ENCODE measurements at regions not wholly inside any gene's neighbourhood (a gene's known extent, or its start where the extent isn't known, plus 50 kb on each side); places are given as distances from the start of the nearest gene placed in this dataset.
"Not testable (repeated sequence)": the region's sequence is repeated elsewhere in the genome, so short reads cannot be mapped to it uniquely, and the experiment has no call there.

DNA sequence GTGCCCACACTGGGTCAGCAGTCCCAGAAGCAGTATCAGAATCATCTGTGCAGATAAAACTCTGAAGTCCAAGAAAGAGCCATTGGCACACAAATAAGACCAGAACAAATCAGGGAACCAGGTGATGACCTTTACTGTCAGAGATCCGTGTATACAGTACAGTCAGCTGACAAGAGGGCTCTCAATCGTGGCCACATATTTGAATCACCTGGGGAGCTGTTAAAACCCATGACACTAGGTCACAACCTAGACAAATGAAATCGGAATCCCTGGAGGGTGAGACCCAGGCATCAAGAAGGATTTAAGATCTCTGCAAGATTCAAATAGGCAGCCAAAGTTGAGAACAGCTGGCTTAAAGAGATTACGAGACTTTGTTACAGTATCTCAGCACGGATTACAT, 807.1 kb downstream of the RNF144A start:
- DNase-seq (ENCODE audit: low read depth): no peak

DNA sequence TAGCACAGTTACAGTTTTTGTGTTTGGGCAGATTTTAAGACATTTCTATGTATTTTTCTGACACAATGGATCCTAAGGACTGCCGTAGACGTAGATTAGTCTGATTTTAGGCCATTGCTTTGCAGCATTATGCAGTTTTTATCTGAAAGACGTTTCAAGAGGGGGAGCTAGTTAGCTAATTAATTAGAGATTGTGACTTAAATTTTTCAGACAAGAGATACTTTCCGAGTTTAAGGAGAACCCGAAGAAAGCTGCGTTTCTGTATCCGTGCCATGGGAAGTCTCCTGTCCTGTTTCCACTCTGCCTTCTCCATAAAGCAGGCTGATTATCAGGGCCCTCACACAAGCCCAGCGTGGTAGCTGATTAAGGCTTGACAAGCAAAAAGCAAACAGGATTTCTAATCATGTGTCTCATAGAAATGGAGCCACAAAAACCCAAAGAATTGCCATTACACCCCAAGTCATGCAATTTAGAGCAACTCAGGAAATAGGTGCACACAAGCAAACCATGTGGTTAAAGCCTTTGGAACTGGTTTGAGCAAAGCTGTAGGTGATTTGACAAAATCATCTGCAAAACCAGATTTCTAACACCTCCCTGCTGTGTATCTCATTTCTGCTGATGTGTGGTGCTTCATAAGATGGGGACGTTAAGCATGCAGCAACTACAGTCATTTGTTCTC, 808.1 kb downstream of the RNF144A start:
- DNase-seq (ENCODE audit: low read depth): peak; percentile 32

- no peak for DNase-seq (ENCODE audit: low read depth)
Measured at GRCh38 chr2:7725850-7726242, 808.6 kb downstream of the RNF144A start.

- DNase-seq (ENCODE audit: low read depth): no peak
Measured at GRCh38 chr2:7726989-7727388, 809.8 kb downstream of the RNF144A start.

DNA sequence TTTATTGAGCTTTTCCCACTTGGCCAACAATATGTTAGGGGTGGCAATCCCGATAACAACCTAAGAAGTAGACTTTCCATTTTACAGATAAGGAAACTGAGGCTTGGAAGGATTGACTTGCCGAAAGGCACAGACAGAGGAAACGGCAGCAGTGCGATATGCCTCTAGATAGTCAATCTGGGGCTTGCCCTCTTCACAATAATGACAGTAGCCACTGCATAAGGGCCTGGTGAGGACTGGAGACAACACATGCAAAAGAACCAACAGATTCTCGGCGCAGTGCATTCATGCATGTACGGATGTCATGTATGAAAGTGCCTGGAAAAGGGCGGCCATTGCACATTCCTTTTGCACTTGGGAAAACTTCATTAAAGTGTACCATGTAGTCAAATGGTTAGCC, 811.2 kb downstream of the RNF144A start:
- DNase-seq (ENCODE audit: low read depth): no peak

DNA sequence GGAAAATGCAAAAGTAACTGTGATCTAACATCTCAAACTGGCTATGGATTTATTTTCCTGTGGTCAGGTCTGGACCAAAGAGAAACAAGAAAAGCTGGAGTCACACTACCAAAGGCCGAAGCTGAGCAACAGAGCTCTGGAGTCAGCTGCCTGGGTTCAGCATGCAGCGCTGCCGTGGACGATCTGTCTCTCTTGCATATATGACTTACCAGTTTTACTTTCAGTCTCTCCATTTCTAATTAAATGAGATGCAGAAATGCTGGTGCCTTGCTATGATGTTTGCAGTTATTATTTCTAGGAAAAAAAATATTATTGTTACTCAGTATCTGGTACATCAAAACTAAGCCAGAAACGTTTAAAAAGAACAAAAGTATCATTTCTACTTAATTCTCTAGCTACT, 813.2 kb downstream of the RNF144A start:
- no peak for DNase-seq (ENCODE audit: low read depth)

GRCh38 chr2:7730990-7731389, 813.8 kb downstream of the RNF144A start:
- no peak for DNase-seq (ENCODE audit: low read depth)

DNA sequence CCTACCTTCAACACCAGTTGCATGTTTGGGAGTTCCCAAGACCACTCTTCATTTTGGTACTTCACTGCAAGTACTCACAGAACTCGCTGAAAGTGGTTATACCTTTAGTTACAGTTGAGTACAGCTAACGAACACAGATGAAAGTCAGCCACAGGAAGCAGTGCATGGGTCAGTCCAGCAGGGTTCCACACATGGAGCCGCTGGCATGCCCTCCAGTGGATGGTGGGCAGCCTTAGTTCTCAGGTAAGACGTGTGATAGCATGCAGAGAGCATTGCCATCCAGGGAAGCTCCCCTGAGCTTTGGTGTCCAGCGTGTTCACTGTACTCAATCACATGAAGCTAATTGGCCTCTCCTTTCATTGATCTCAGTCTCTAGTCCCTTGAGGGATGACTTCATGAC, 815.3 kb downstream of the RNF144A start:
- DNase-seq (ENCODE audit: low read depth): no peak

GRCh38 chr2:7736646-7737305, 819.6 kb downstream of the RNF144A start:
- DNase-seq (ENCODE audit: low read depth): peak; percentile 67

DNA sequence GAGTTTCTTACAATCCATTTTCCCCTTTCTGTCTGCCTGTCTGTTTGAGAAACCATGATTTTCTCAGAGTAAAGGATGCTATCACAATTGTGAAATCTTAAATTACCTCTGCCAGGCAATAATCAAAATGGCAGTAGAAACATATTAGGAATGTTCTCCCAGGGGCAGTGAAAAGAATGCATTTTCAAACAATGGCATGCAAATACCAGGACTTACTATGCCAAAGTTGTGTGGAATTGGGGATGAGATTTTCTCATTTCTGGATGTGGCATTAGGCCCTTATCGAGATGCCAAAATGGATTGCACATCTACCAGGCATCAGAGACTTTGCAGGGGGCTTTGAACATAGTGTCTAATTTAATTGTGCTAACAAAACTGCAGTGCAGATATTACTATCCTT, 821.4 kb downstream of the RNF144A start:
- peak; percentile 53 for DNase-seq (ENCODE audit: low read depth)

- DNase-seq (ENCODE audit: low read depth): no peak
Measured at GRCh38 chr2:7740114-7740513, 822.9 kb downstream of the RNF144A start.

DNA sequence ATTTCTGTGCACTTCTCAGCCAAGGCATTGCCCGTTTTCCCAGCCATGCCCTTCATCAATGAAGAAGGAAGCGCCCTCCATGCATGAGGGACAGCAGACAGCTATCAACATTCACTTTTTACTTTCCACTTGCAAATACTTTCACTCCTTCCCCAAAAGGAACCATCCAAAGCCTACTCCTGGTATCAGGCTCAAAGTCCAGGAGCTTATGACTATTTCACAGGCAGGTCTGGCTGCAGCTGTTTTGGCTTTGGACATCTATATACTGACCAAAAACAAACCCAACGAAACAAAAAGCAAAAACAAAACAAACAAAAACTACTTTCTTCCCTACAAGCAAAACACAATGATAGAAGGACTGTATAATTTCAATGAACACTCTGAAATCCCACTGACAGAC, 825.1 kb downstream of the RNF144A start:
- DNase-seq (ENCODE audit: low read depth): no peak

- DNase-seq (ENCODE audit: low read depth): peak; percentile 51
Measured at GRCh38 chr2:7744827-7745226, 827.6 kb downstream of the RNF144A start.

DNA sequence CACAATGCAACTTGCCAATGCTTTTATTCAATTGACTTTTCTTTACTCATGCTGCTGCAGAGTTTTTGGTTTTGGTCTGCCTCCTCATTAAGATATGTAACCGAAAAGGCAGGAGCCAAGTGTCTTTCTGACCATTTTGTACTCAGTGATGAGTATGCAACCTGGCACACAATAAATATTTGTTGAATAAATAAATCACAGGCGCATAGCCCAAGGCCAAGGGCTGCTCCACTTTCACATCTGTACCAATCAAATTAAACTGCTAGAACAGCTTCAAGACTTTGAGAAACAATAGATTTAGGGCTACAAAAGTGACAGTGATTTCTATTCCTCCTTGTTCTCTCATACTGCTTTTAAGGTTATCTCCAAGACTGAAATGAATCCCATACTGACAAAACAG, 828.2 kb downstream of the RNF144A start:
- peak; percentile 29 for DNase-seq (ENCODE audit: low read depth)

DNA sequence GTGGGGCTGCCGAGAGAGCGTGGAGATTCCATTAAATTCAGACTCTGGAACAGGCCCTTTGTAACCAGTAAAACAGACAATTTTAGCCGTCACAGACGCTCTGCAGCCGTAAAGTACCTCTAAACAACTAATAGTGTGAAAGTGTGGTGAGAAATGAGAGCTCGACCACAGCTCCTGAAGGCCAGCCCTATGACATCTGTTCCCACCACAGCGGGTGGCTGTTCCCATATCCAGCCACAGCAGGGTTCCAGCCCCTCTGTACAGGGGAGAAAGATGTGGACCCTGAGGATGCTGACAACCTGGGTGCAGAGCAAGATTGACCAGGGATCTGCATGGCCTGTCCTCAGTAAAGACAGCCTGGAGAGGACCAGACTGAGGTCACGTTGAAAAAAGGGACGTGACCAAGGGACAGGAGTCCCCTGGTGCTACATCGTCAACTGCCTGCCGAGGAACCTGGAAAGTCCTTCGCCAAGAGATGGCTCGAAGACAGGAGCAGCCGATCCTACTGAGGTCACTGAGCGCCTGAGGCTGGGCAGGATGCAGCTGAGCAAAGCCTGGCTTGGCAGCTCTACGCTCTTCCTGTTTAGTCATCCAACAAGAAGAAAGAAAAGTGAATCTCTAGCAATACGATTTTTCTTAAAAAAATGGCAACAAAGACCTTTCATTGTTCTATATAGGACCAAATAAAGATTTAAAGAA, 831.7 kb downstream of the RNF144A start:
- peak; percentile 36 for DNase-seq (ENCODE audit: low read depth)

DNA sequence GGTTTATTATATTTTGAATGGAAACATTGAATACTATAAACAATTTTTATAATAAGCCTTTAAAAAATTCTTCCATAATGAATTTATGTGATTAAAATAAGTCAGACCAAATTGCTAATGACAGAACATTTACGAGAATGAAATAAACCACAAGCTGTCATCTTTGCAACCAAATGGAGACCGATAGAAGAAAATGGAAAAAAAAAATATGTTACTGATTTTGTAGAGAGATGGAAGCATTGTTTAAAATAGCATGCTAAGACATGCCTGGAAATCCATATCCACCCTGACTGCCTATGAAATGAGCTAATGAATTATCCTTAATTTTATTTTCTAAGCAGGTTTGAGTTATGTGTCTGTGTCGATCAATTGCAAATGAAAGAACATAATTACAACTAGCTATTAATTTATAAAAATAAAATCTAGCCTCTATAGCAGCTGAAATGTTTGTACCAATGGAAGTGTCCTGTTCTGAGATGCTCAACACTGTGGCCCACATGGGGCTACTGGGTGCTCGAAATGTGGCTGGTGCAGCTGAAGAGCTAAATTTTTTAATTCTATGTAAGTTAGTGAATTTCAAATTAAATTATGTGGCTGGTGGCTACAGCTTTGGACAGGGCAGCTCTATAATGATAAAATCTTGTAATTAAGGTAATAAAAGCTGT, 832.8 kb downstream of the RNF144A start:
- no peak for DNase-seq (ENCODE audit: low read depth)

- no peak for DNase-seq (ENCODE audit: low read depth)
Measured at GRCh38 chr2:7752291-7752690, 835.1 kb downstream of the RNF144A start.

DNA sequence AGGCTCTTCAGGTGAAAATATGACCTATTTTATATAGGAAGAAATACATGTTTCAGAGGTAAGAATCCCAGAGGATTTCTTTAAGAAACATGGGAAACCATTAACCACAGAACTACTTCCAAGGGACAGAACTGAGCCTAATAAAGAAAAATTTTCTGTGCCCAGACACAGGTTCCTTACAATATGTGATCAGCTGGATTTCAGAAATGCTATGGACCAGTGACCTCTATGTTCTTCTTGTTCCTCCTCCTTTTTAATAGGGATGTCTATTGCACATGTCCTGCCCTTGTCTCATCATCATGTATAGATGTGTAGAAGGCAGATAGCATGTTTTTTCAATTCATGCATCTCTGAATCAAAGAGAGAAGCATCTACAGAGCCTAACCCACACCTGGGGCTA, 836.6 kb downstream of the RNF144A start:
- no peak for DNase-seq (ENCODE audit: low read depth)

DNA sequence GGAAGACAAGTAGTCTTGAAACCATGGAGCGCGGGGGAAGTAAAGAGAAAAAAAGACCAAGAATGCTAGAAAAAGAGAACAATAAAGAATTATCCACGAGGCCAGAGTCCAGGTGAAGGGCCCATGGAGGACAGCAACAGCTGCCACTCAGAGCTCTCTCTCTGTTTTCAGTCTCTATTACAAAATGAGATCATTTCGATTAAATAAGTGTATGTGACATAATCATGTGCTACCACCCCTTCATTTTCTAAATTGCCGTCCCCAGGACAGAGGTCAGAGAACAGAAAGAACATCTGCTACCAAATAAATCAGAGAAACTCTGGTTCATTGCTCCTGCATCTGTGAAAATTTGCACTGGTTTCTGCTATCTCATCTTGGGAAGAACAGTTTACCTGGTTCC, 838.7 kb downstream of the RNF144A start:
- no peak for DNase-seq (ENCODE audit: low read depth)

DNA sequence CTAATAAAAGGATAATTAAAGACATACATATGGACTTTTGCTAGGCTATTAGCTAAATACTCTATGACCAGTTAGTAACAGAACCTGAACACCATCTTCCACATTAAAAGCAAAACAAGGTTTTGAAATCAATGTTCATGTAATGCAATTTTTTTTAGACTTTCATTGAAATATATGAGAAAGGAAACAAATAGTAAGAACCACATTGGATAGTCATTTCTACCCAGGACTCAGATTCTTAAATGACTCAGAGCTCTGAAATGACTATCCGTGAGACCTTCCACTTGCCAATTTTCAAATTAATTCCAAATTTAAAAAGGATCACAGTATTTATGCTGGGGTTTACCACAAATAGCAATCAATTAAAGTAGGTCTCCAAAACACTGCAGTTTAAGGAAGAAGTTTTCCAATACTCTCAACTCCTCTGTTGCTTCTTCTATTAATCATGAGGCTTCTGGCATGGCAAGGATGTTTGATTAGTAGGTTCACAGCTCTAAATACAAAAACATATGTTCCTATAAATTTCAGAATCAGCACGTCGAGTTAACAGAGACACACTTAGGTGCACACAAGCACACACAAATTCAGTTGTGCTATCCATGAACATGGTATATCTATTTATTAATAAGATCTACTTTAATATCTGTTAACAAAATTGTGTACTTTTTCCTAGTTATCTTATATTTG, 841.0 kb downstream of the RNF144A start:
- peak; percentile 44 for DNase-seq (ENCODE audit: low read depth)

DNA sequence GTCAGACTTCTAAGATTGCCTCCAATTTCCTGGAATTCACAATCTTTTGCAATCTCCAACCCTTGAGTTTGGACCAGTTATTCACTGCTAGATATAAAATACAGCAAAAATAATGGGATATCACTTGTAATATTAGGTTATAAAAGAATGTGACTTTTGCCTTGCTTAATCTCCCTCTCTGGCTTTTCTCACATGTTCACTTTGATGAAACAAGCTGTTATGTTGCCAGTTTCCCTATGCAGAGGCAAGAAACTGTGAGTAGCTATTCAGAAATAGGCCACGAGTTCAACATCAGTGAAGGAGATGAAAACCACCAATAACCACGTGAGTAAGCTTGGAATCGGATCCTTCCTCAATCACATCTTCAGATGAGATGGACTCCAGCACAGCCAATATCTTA, 842.7 kb downstream of the RNF144A start:
- DNase-seq (ENCODE audit: low read depth): no peak

- not testable (repeated sequence) for DNase-seq (ENCODE audit: low read depth)
Measured at GRCh38 chr2:7763418-7763817, 846.2 kb downstream of the RNF144A start.
